ENCODE measurements at regions not wholly inside any gene's neighbourhood (a gene's known extent, or its start where the extent isn't known, plus 50 kb on each side); places are given as distances from the start of the nearest gene placed in this dataset.

DNA sequence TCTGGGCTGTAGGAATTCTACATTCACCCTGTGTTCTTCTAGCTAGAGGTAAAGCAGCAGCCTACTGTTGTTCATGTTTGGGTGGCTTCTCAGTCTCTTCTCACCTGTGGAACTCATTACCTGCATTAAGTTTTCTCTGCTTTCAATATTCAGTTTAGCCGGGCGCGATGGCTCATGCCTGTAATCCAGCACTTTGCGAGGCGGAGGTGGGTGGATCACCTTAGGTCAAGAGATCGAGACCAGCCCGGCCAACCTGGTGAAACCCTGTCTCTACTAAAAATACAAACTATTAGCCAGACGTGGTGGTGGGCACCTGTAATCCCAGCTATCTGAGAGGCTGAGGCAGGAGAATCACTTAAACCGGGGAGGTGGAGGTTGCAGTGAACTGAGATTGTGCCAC is 139.8 kb upstream of the UBE2E3 start:
- TF ChIP-seq POLR2AphosphoS5 (IDR thresholded peaks at IDR 0.05; ENCODE audit: low read depth, low read length): no peak
- no peak for TF ChIP-seq EZH2 (IDR thresholded peaks at IDR 0.05)
- TF ChIP-seq, protein P1, sequence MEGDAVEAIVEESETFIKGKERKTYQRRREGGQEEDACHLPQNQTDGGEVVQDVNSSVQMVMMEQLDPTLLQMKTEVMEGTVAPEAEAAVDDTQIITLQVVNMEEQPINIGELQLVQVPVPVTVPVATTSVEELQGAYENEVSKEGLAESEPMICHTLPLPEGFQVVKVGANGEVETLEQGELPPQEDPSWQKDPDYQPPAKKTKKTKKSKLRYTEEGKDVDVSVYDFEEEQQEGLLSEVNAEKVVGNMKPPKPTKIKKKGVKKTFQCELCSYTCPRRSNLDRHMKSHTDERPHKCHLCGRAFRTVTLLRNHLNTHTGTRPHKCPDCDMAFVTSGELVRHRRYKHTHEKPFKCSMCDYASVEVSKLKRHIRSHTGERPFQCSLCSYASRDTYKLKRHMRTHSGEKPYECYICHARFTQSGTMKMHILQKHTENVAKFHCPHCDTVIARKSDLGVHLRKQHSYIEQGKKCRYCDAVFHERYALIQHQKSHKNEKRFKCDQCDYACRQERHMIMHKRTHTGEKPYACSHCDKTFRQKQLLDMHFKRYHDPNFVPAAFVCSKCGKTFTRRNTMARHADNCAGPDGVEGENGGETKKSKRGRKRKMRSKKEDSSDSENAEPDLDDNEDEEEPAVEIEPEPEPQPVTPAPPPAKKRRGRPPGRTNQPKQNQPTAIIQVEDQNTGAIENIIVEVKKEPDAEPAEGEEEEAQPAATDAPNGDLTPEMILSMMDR (IDR thresholded peaks at IDR 0.05 in 2 of 3, conservative IDR thresholded peaks at IDR 0.05 in 1 of 3; ENCODE audit: borderline replicate concordance in 1 of 3, insufficient read depth in 1 of 3, low read depth in 2 of 3, low read length in 2 of 3): no peak
- no peak for TF ChIP-seq YY1 (IDR thresholded peaks at IDR 0.05; ENCODE audit: extremely low read depth, insufficient replicate concordance, low read depth, low read length)
- TF ChIP-seq, protein P2, sequence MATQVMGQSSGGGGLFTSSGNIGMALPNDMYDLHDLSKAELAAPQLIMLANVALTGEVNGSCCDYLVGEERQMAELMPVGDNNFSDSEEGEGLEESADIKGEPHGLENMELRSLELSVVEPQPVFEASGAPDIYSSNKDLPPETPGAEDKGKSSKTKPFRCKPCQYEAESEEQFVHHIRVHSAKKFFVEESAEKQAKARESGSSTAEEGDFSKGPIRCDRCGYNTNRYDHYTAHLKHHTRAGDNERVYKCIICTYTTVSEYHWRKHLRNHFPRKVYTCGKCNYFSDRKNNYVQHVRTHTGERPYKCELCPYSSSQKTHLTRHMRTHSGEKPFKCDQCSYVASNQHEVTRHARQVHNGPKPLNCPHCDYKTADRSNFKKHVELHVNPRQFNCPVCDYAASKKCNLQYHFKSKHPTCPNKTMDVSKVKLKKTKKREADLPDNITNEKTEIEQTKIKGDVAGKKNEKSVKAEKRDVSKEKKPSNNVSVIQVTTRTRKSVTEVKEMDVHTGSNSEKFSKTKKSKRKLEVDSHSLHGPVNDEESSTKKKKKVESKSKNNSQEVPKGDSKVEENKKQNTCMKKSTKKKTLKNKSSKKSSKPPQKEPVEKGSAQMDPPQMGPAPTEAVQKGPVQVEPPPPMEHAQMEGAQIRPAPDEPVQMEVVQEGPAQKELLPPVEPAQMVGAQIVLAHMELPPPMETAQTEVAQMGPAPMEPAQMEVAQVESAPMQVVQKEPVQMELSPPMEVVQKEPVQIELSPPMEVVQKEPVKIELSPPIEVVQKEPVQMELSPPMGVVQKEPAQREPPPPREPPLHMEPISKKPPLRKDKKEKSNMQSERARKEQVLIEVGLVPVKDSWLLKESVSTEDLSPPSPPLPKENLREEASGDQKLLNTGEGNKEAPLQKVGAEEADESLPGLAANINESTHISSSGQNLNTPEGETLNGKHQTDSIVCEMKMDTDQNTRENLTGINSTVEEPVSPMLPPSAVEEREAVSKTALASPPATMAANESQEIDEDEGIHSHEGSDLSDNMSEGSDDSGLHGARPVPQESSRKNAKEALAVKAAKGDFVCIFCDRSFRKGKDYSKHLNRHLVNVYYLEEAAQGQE (IDR thresholded peaks at IDR 0.05; ENCODE audit: low read depth): no peak
- TF ChIP-seq EGR1 (IDR thresholded peaks at IDR 0.05; ENCODE audit: low read depth): no peak
- no peak for TF ChIP-seq SIN3A (IDR thresholded peaks at IDR 0.05; ENCODE audit: low read depth)
- TF ChIP-seq POLR2A (IDR thresholded peaks at IDR 0.05; ENCODE audit: borderline replicate concordance, extremely low read depth, insufficient read depth, insufficient read length): no peak
- TF ChIP-seq, protein P3, sequence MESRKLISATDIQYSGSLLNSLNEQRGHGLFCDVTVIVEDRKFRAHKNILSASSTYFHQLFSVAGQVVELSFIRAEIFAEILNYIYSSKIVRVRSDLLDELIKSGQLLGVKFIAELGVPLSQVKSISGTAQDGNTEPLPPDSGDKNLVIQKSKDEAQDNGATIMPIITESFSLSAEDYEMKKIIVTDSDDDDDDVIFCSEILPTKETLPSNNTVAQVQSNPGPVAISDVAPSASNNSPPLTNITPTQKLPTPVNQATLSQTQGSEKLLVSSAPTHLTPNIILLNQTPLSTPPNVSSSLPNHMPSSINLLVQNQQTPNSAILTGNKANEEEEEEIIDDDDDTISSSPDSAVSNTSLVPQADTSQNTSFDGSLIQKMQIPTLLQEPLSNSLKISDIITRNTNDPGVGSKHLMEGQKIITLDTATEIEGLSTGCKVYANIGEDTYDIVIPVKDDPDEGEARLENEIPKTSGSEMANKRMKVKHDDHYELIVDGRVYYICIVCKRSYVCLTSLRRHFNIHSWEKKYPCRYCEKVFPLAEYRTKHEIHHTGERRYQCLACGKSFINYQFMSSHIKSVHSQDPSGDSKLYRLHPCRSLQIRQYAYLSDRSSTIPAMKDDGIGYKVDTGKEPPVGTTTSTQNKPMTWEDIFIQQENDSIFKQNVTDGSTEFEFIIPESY (IDR thresholded peaks at IDR 0.05; ENCODE audit: extremely low read depth, insufficient replicate concordance, low read length): no peak
- no peak for TF ChIP-seq SRF (IDR thresholded peaks at IDR 0.05; ENCODE audit: low read depth)
- TF ChIP-seq SP1 (IDR thresholded peaks at IDR 0.05; ENCODE audit: low read depth): no peak
- TF ChIP-seq, protein P4, sequence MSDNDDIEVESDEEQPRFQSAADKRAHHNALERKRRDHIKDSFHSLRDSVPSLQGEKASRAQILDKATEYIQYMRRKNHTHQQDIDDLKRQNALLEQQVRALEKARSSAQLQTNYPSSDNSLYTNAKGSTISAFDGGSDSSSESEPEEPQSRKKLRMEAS (IDR thresholded peaks at IDR 0.05): no peak
- TF ChIP-seq JUND (IDR thresholded peaks at IDR 0.05): no peak
